NB4 (cell line): ENCODE measurements at regions not wholly inside any gene's neighbourhood (a gene's known extent, or its start where the extent isn't known, plus 50 kb on each side); places are given as distances from the start of the nearest gene placed in this dataset.

Experiments used
- MYC ChIP-seq: IDR thresholded peaks from 2 replicates; pipeline ENCODE4 v1.6.1; 2011; ENCODE audit warnings: low read depth, low read length
- POLR2A ChIP-seq: IDR thresholded peaks from 2 replicates; pipeline ENCODE4 v1.6.1; 2011; ENCODE audit warnings: mild to moderate bottlenecking; ENCODE audit not compliant: insufficient read length; ENCODE audit errors: extremely low read depth
- TF ChIP-seq, protein P1 (sequence below): IDR thresholded peaks from one replicate; pipeline ENCODE4 v1.5.1; 2012; ENCODE audit warnings: low read depth, low read length
- TF ChIP-seq, protein P2 (sequence below): IDR thresholded peaks from 2 replicates; pipeline ENCODE4 v1.6.1; 2011; ENCODE audit warnings: low read depth, low read length

DNA sequence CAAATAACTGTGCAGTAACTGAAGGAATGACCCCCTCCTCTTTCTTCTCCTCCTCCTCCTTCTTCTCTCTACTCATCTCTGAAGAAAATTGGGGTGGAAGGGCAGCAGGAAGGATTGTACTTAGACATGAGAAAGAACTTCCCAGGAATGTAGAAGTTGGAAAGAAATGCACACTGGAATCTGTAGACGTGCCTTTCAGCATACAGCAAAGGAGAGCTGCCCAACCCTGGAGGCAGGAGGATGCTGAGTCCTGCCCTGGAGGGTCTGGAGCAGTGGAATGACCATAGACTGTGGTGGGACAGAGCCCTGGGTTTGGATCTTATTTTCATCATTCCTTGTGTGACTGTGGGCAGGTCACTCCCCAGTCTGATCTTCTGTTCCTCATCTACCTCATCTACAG is 80.1 kb downstream of the PJA1 start:
- TF ChIP-seq, protein P1, sequence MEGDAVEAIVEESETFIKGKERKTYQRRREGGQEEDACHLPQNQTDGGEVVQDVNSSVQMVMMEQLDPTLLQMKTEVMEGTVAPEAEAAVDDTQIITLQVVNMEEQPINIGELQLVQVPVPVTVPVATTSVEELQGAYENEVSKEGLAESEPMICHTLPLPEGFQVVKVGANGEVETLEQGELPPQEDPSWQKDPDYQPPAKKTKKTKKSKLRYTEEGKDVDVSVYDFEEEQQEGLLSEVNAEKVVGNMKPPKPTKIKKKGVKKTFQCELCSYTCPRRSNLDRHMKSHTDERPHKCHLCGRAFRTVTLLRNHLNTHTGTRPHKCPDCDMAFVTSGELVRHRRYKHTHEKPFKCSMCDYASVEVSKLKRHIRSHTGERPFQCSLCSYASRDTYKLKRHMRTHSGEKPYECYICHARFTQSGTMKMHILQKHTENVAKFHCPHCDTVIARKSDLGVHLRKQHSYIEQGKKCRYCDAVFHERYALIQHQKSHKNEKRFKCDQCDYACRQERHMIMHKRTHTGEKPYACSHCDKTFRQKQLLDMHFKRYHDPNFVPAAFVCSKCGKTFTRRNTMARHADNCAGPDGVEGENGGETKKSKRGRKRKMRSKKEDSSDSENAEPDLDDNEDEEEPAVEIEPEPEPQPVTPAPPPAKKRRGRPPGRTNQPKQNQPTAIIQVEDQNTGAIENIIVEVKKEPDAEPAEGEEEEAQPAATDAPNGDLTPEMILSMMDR = no peak
- no peak for TF ChIP-seq MYC
- TF ChIP-seq, protein P2, sequence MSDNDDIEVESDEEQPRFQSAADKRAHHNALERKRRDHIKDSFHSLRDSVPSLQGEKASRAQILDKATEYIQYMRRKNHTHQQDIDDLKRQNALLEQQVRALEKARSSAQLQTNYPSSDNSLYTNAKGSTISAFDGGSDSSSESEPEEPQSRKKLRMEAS = no peak
- no peak for TF ChIP-seq POLR2A
